ENCODE measurements at regions not wholly inside any gene's neighbourhood (a gene's known extent, or its start where the extent isn't known, plus 50 kb on each side); places are given as distances from the start of the nearest gene placed in this dataset.
"Not testable (repeated sequence)": the region's sequence is repeated elsewhere in the genome, so short reads cannot be mapped to it uniquely, and the experiment has no call there.

GRCh38 chr12:68387338-68387737 is 55.2 kb upstream of the MDM1 start:
- DNase-seq (ENCODE audit: low read depth in 2 of 2), result no peak

DNA sequence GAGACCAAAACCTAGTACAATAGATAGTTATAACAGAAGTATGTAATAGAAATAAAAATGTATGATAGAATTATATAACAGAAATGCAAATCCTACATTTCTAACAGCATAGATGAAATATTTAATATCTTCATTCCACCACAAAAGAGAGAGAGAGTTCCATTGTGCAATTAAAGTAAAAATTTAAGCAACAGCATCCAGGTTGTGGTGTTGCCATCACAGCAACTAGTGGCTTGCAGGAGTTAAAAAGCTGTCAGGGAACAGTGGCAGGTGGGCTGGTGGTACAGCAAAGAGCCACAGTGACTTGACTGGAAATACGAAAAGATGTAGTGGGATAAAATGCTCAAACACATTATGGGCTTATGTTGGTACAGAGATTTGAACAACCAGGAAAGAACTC is 57.1 kb upstream of the MDM1 start:
- no peak for DNase-seq (ENCODE audit: low read depth in 2 of 2)

DNA sequence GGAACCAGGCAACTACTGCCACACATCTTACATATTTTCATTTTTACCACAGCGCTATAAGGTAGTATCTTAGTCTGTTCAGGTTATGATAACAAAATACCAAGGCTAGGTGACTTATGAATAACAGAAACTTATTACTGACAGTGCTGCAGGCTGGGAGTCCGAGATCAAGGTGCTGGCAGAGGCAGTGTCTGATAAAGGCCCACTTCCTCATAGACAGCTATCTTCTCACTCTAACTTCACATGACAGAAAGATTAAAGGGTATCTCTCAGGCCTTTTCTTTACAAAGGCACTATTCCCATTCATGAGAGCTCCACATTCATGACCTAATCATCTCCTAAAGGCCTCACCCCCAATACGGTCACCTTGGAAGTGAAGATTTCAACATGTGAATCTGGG is 59.8 kb upstream of the MDM1 start:
- DNase-seq (ENCODE audit: low read depth in 2 of 2), result no peak

DNA sequence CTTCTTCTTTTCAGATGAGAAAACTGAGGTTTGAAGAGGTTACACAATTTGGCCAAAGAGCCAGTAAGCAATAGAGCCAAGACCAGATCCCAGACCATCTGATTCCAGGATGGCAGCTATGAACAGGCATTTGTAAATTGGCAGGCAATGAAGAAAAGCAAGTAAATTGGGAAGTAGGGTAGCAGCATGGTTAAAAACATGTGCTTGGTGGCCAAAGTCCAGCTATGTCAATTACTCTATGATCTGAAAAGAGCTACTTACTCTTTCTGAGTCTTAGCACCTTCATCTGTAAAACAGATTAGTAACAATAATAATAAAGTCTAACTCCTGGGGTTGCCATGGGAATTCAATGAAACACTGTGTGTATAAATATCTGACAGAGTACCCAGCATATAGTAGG is 60.2 kb upstream of the MDM1 start:
- no peak for DNase-seq (ENCODE audit: low read depth in 2 of 2)

DNA sequence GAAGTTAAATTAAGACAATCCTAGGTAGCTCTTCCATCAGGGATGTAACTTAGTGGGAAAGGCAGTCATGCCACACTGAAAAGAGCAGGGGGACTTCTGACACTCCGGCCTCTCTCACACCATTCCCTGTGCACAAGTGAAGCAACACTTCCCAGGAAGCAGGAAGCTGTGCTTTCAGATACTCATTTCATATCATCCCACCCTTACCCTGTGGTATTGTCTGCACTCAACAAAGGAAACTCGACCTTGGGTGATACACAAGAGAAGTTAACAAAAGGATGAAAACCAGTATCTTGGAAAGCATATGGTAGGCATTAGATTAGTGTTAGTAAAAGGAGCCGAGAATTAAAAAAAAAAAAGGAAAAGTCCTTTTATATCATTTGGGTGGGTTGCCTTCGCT is 61.3 kb upstream of the MDM1 start:
- DNase-seq (ENCODE audit: low read depth in 2 of 2), result no peak

- no peak for DNase-seq (ENCODE audit: low read depth in 2 of 2)
These were observed 65.5 kb upstream of the MDM1 start for GRCh38 chr12:68397566-68398158.

- not testable (repeated sequence) for DNase-seq (ENCODE audit: low read depth in 2 of 2)
These were observed 66.5 kb upstream of the MDM1 start for GRCh38 chr12:68398689-68399088.

DNA sequence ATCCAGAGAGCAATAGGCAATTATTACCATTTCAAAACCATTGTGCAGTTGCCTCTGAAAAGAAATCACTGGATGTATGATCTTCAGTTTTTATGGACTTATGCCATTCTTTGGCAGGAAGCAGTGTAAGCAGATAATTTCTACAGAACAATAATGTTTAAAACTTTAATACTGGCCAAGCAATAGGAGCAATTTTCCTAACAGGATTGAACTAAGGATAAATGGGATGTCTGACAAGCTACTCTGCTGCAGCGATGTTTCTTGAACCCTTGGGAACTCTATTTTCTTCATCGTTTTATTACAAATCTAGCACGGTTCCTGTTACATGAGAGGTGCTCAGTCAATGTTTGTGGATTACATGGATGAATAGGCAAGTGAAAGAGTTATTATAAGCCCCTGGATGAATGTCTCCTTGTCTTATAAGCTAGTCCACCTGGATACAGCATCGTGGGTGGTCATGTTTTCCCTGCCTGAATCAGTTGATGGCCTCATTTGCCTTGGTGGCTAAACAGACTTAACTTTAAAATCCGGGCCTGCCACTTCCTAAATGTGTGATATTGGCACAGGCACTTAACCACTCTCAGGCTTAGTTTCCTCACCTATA is 68.2 kb upstream of the MDM1 start:
- no peak for DNase-seq (ENCODE audit: low read depth in 2 of 2)

GRCh38 chr12:68402422-68402821 is 70.3 kb upstream of the MDM1 start:
- no peak for DNase-seq (ENCODE audit: low read depth in 2 of 2)

- no peak for DNase-seq (ENCODE audit: low read depth in 2 of 2)
These were observed 71.1 kb upstream of the MDM1 start for GRCh38 chr12:68403296-68403695.

- no peak for DNase-seq (ENCODE audit: low read depth in 2 of 2)
These were observed 71.5 kb upstream of the MDM1 start for GRCh38 chr12:68403711-68404110.

GRCh38 chr12:68405343-68405781 is 73.2 kb upstream of the MDM1 start:
- no peak for DNase-seq (ENCODE audit: low read depth in 2 of 2)

GRCh38 chr12:68406134-68406576 is 74.0 kb upstream of the MDM1 start:
- no peak for DNase-seq (ENCODE audit: low read depth in 2 of 2)

- DNase-seq (ENCODE audit: low read depth in 2 of 2), result no peak
These were observed 74.7 kb upstream of the MDM1 start for GRCh38 chr12:68406911-68407310.

DNA sequence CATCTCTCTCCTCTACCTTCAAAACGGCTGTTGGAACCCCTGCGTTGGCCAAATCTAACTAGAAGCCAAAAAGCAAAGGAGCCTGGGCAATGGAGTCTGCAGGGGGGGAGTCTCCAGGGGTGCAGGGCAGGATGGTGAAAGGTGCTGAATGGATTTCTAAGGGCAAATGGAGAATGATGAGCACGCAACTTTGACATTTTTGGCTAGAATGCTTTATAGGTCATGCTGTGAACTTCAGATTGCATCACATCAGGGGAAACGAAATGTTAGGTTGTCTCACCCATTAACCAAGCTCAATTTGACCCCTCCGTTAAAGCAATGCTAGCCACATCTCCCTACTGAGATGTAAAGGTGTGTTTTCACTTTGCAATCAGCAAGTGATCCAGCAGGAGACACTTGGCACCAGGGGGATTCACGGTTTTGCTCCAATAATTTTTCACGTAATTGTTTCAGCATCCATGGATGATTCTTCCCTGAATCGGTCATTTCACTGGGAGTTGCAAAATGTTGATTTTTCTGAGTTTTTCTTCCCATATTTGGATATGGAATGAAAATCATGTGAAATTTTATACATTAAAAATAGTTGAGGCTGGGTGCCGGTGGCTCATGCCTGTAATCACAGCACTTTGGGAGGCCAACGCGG is 78.0 kb upstream of the MDM1 start:
- no peak for DNase-seq (ENCODE audit: low read depth in 2 of 2)

DNA sequence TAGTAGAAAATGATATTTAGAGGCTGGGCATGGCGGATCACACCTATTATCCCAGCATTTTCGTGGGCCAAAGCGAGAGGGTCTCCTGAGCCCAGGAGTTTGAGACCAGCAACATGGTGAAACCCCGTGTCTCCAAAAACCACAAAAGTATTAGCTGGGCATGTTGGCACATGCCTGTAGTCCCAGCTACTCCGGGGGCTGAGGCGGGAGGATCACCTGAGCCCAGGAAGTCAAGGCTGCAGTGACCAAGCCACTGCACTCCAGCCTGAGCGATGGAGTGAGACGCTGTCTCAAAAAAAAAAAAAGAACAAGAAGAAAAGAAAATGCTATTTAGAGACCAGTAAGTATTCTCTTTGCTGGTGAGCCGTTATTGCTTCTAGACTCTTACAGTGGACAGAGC is 79.2 kb upstream of the MDM1 start:
- DNase-seq (ENCODE audit: low read depth in 2 of 2), result no peak

GRCh38 chr12:68414988-68415387 is 82.8 kb upstream of the MDM1 start:
- no peak for DNase-seq (ENCODE audit: low read depth in 2 of 2)

DNA sequence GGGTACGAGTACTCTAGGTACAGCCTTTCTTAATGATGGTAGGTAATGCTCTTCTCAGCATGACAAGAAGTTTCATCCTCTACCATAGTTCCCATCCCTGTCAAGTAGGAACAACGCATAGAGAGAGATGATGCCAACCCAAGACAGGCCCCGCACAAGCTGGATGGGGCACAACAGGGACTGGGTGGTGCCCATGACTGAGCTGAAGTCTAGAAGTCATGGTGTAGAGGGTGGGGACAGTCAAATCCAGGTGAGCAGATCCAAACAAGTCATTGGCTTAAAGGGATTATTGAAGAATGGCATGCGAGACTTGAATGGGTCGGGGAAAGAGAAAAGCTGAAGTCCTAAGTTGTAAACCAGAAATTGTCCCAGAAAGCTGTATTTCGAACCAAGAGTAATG is 84.2 kb upstream of the MDM1 start:
- no peak for DNase-seq (ENCODE audit: low read depth in 2 of 2)

DNA sequence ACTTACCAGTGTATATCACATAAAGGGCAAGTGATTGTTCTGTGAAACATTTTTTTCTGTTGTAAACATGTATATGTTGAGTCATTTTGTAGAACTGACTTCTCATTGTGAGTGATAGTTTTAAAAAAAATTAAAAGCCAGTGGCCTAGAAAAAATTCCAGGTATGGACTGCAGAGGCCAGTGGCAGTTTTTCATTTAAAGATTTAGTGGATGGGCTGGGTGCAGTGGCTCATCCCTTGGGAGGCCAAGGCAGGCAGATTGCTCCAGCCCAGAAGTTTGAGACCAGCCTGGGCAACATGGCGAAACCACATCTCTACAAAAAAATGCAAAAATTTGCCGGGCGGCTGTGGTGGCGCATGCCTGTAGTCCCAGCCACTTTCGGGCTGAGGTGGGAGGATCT is 84.7 kb upstream of the MDM1 start:
- DNase-seq (ENCODE audit: low read depth in 2 of 2), result no peak

- no peak for DNase-seq (ENCODE audit: low read depth in 2 of 2)
These were observed 85.9 kb upstream of the MDM1 start for GRCh38 chr12:68418137-68418460.

- no peak for DNase-seq (ENCODE audit: low read depth in 2 of 2)
These were observed 88.3 kb upstream of the MDM1 start for GRCh38 chr12:68420225-68421010.

GRCh38 chr12:68422159-68422558 is 90.0 kb upstream of the MDM1 start:
- no peak for DNase-seq (ENCODE audit: low read depth in 2 of 2)
